H1 (cell line): ENCODE measurements at regions not wholly inside any gene's neighbourhood (a gene's known extent, or its start where the extent isn't known, plus 50 kb on each side); places are given as distances from the start of the nearest gene placed in this dataset.

ENCODE experiments used
- CTCF ChIA-PET: fragments of 300-600 bp; sonication (Branson Sonifier 250); formaldehyde crosslinking; loops from one replicate; lab custom pipeline; 2021; ENCODE audit not compliant: partially characterized antibody; lab: Charles Lee
- POLR2A ChIA-PET: fragments of 300-600 bp; sonication (Branson Sonifier 250); formaldehyde crosslinking; loops from one replicate; lab custom pipeline; 2021; ENCODE audit warnings: inconsistent platforms; ENCODE audit not compliant: partially characterized antibody; lab: Charles Lee
- DNase-seq, 2 experiments: peaks; one replicate each; pipeline versions ENCODE4 v3.0.0 to v3.0.0-alpha.2; 2010 to 2022; ENCODE audit warnings: low spot score in 2 of 2, low read depth in 1 of 2, mixed read lengths in 1 of 2
- FAIRE-seq: peaks from 2 replicates; lab custom pipeline; 2011; peaks lifted over from hg19 to GRCh38; lab: Jason Lieb, UNC
- H2AFZ ChIP-seq: 2 replicates; pipeline ENCODE4 v1.8.1; 2012; ENCODE audit warnings: low read length, inconsistent platforms
- H2AK5ac ChIP-seq: 2 replicates; pipeline ENCODE4 v1.6.1; 2013; ENCODE audit warnings: low read depth, low read length
- H2BK120ac ChIP-seq: replicated peaks from 2 replicates; pipeline ENCODE3; 2013; ENCODE audit warnings: low read depth, low read length, inconsistent platforms
- H2BK12ac ChIP-seq: 2 replicates; pipeline ENCODE4 v1.6.1; 2013; ENCODE audit warnings: low read depth, low read length
- H2BK15ac ChIP-seq: 2 replicates; pipeline ENCODE4 v1.6.1; 2013; ENCODE audit warnings: low read length
- H2BK20ac ChIP-seq: 2 replicates; pipeline ENCODE4 v1.6.1; 2013; ENCODE audit warnings: low read length
- H2BK5ac ChIP-seq: 2 replicates; pipeline ENCODE4 v1.6.1; 2013; ENCODE audit warnings: low read depth, low read length
- H3K14ac ChIP-seq: 2 replicates; pipeline ENCODE4 v1.6.1; 2013; ENCODE audit warnings: inconsistent platforms; ENCODE audit not compliant: insufficient read length
- H3K18ac ChIP-seq: 2 replicates; pipeline ENCODE4 v1.6.1; 2013; ENCODE audit warnings: low read length; ENCODE audit errors: extremely low read depth
- H3K23ac ChIP-seq: 2 replicates; pipeline ENCODE4 v1.6.1; 2013; ENCODE audit warnings: inconsistent platforms; ENCODE audit not compliant: insufficient read length
- H3K23me2 ChIP-seq: 2 replicates; pipeline ENCODE4 v1.6.1; 2013; ENCODE audit warnings: low read depth, low read length
- H3K27ac ChIP-seq: 2 replicates; pipeline ENCODE4 v1.6.1; 2011; ENCODE audit warnings: low read depth, low read length, inconsistent platforms
- H3K27me3 ChIP-seq, 4 experiments: replicated peaks in 1 of 4; 1 replicate in 1 of 4; 2 replicates in 3 of 4; pipeline versions ENCODE4 v1.6.1 to v1.8.1; 2011 to 2013; ENCODE audit warnings: low read length in 3 of 4, mild to moderate bottlenecking in 3 of 4, inconsistent platforms in 2 of 4, mixed read lengths in 2 of 4, moderate library complexity in 1 of 4; ENCODE audit not compliant: control insufficient read depth in 3 of 4, insufficient read depth in 3 of 4; ENCODE audit errors: extremely low read depth in 1 of 4
- H3K36me3 ChIP-seq, 4 experiments: 2 replicates each; pipeline versions ENCODE4 v1.6.1 to v1.8.1; 2011 to 2013; ENCODE audit warnings: mild to moderate bottlenecking in 4 of 4, low read length in 3 of 4, moderate library complexity in 2 of 4, control low read depth in 1 of 4, inconsistent platforms in 1 of 4; ENCODE audit not compliant: insufficient read depth in 4 of 4, control insufficient read depth in 2 of 4
- H3K4ac ChIP-seq: replicated peaks from 2 replicates; pipeline ENCODE3; 2013; ENCODE audit warnings: low read length, low read depth, mixed read lengths, inconsistent platforms; ENCODE audit not compliant: insufficient read length
- H3K4me1 ChIP-seq, 4 experiments: replicated peaks in 1 of 4; 1 replicate in 1 of 4; 2 replicates in 3 of 4; pipeline versions ENCODE4 v1.6.1 to v1.8.1; 2011 to 2013; ENCODE audit warnings: low read length in 3 of 4, inconsistent platforms in 2 of 4, mixed read lengths in 1 of 4; ENCODE audit not compliant: insufficient read depth in 4 of 4, control insufficient read depth in 3 of 4
- H3K4me2 ChIP-seq, 2 experiments: 2 replicates each; pipeline versions ENCODE4 v1.6.1 to v1.8.1; 2011 to 2013; ENCODE audit warnings: low read depth in 2 of 2, low read length in 2 of 2, control low read depth in 1 of 2, inconsistent platforms in 1 of 2, mild to moderate bottlenecking in 1 of 2; ENCODE audit not compliant: insufficient read depth in 1 of 2
- H3K4me3 ChIP-seq, 4 experiments: fragments of 200-600, 300-600 bp in 1 of 4; sonication (generic), shearing (Covaris generic), sonication (Bioruptor Twin) in 1 of 4; 2 replicates each; pipeline versions ENCODE4 v1.5.1 to v1.8.1; 2011 to 2016; ENCODE audit warnings: low read length in 4 of 4, low read depth in 3 of 4, control low read depth in 2 of 4, inconsistent platforms in 2 of 4, mild to moderate bottlenecking in 2 of 4, mixed read lengths in 1 of 4, moderate library complexity in 1 of 4; ENCODE audit not compliant: insufficient read depth in 2 of 4; ENCODE audit errors: extremely low read depth in 1 of 4
- H3K56ac ChIP-seq: replicated peaks from 2 replicates; pipeline ENCODE3; 2013; ENCODE audit warnings: low read depth, mild to moderate bottlenecking, mixed read lengths, low read length, inconsistent platforms; ENCODE audit not compliant: insufficient read length
- H3K79me1 ChIP-seq: 2 replicates; pipeline ENCODE4 v1.6.1; 2013; ENCODE audit warnings: low read depth, low read length, control low read depth
- H3K79me2 ChIP-seq, 2 experiments: 2 replicates each; pipeline versions ENCODE4 v1.6.1 to v1.8.1; 2012 to 2013; ENCODE audit warnings: low read length in 2 of 2, mild to moderate bottlenecking in 2 of 2, inconsistent platforms in 1 of 2; ENCODE audit not compliant: insufficient read depth in 2 of 2, control insufficient read depth in 1 of 2
- H3K9ac ChIP-seq, 4 experiments: replicated peaks in 1 of 4; 1 replicate in 1 of 4; 2 replicates in 3 of 4; pipeline versions ENCODE4 v1.6.1 to v1.8.1; 2011 to 2013; ENCODE audit warnings: low read depth in 3 of 4, low read length in 3 of 4, control low read depth in 2 of 4, mild to moderate bottlenecking in 2 of 4, moderate library complexity in 2 of 4, inconsistent platforms in 1 of 4; ENCODE audit errors: extremely low read depth in 1 of 4
- H3K9me3 ChIP-seq, 2 experiments: 2 replicates each; pipeline versions ENCODE4 v1.6.1 to v1.8.1; 2012 to 2013; ENCODE audit warnings: mild to moderate bottlenecking in 2 of 2, moderate library complexity in 2 of 2, control low read depth in 1 of 2, inconsistent platforms in 1 of 2, low read depth in 1 of 2, low read length in 1 of 2, mixed read lengths in 1 of 2; ENCODE audit not compliant: insufficient read depth in 2 of 2
- H4K20me1 ChIP-seq, 2 experiments: replicated peaks in 1 of 2; 2 replicates each; pipeline versions ENCODE3 to v1.8.1; 2011 to 2013; ENCODE audit warnings: inconsistent platforms in 2 of 2, low read length in 2 of 2, mild to moderate bottlenecking in 1 of 2; ENCODE audit not compliant: insufficient read depth in 2 of 2, control insufficient read depth in 1 of 2
- H4K5ac ChIP-seq: 2 replicates; pipeline ENCODE4 v1.6.1; 2013; ENCODE audit warnings: low read length, low read depth, mixed read lengths, inconsistent platforms; ENCODE audit not compliant: insufficient read length
- H4K8ac ChIP-seq: 2 replicates; pipeline ENCODE4 v1.8.0; 2013; ENCODE audit warnings: mild to moderate bottlenecking, moderate library complexity, low read length, inconsistent platforms; ENCODE audit not compliant: insufficient read depth; ENCODE audit errors: extremely low read depth
- H4K91ac ChIP-seq: replicated peaks from 2 replicates; pipeline ENCODE3; 2013; ENCODE audit warnings: low read length, mixed read lengths, inconsistent platforms; ENCODE audit not compliant: insufficient read length
- BACH1 ChIP-seq: IDR thresholded peaks from 2 replicates; pipeline ENCODE4 v1.6.1; 2012; ENCODE audit warnings: low read length, improper control_type of control experiment
- POU5F1 ChIP-seq: IDR thresholded peaks from 2 replicates; pipeline ENCODE4 v1.6.1; 2011; ENCODE audit warnings: low read depth, mild to moderate bottlenecking, low read length, moderate library complexity
- SP2 ChIP-seq: IDR thresholded peaks from 2 replicates; pipeline ENCODE4 v1.6.1; 2012; ENCODE audit warnings: mild to moderate bottlenecking, low read length, inconsistent platforms
- WGBS, 2 experiments: shearing (Covaris generic) in 1 of 2; methylation state at CpG; one replicate each; pipeline versions ENCODE4 v1.1.6 to v1.1.7; 2013 to 2015; ENCODE audit warnings: low lambda C conversion rate in 2 of 2, mixed read lengths in 2 of 2, inconsistent platforms in 1 of 2, low coverage in 1 of 2, missing lambda C conversion rate in 1 of 2; ENCODE audit not compliant: insufficient replicate concordance in 2 of 2, insufficient coverage in 1 of 2, insufficient read length in 1 of 2; ENCODE audit errors: extremely low coverage in 1 of 2, missing lambda C conversion rate in 1 of 2; 5-methylcytosine and 5-hydroxymethylcytosine counted together

GRCh38 chr14:40911141-40911540 lies 695.5 kb upstream of the LRFN5 start:
- H2BK15ac ChIP-seq: no peak overlapping the region
- H3K4ac ChIP-seq: no peak overlapping the region
- H4K8ac ChIP-seq: no peak overlapping the region
- no peak overlapping the region for H3K27ac ChIP-seq
- H3K36me3 ChIP-seq: no peaks in the 10 kb centered on the region
- H3K9me3 ChIP-seq: no peaks in the 10 kb centered on the region
- H2AK5ac ChIP-seq: no peak overlapping the region
- no peaks in the 10 kb centered on the region for H3K79me2 ChIP-seq
- no peaks in the 10 kb centered on the region for H3K79me1 ChIP-seq
- H4K20me1 ChIP-seq: no peaks in the 10 kb centered on the region
- no peak overlapping the region for H3K56ac ChIP-seq
- DNase-seq (no peak), FAIRE-seq (no peak)
- H3K27me3 ChIP-seq: no peaks in the 10 kb centered on the region
- H3K14ac ChIP-seq: no peak overlapping the region
- no peak overlapping the region for H3K9ac ChIP-seq
- H3K23ac ChIP-seq: no peak overlapping the region
- H3K18ac ChIP-seq: no peak overlapping the region
- H3K23me2 ChIP-seq: no peaks in the 10 kb centered on the region
- no peak overlapping the region for H2BK120ac ChIP-seq
- ChIA-PET POLR2A (no interaction called here), CTCF (no interaction called here)
- H2BK5ac ChIP-seq: no peak overlapping the region
- no peak overlapping the region for H2BK12ac ChIP-seq
- no peak overlapping the region for H4K5ac ChIP-seq
- H3K4me2 ChIP-seq: no peak overlapping the region
- H2BK20ac ChIP-seq: no peak overlapping the region
- no peak for TF ChIP-seq POU5F1
- TF ChIP-seq SP2: no peak
- no peak for TF ChIP-seq BACH1
- TF ChIP-seq, all 59 proteins: peak for 0
- H3K4me1 ChIP-seq: no peaks in the 10 kb centered on the region
- WGBS, 2 experiments: 94% methylated on average over 4 of the region's 4 CpGs; no CpG with 5 or more reads in 1 of the 2 experiments
- H3K4me3 ChIP-seq: no peak overlapping the region
- no peak overlapping the region for H4K91ac ChIP-seq
- H2AFZ ChIP-seq: no peak overlapping the region
